IPS DF 4.7 (cell line): ENCODE measurements at regions not wholly inside any gene's neighbourhood (a gene's known extent, or its start where the extent isn't known, plus 50 kb on each side); places are given as distances from the start of the nearest gene placed in this dataset.

ENCODE experiments used
- DNase-seq: peaks from one replicate; pipeline ENCODE4 v3.0.0-alpha.2; 2013; ENCODE audit warnings: low spot score; ENCODE audit errors: extremely low read depth

- no peak for DNase-seq
Measured at GRCh38 chr9:73014011-73014410, 61.2 kb upstream of the ALDH1A1 start.

- DNase-seq: no peak
Measured at GRCh38 chr9:73011956-73012355, 59.1 kb upstream of the ALDH1A1 start.

- no peak for DNase-seq
Measured at GRCh38 chr9:73011181-73011750, 58.4 kb upstream of the ALDH1A1 start.

GRCh38 chr9:73009649-73010288, 56.9 kb upstream of the ALDH1A1 start:
- no peak for DNase-seq

- no peak for DNase-seq
Measured at GRCh38 chr9:73007966-73008672, 55.3 kb upstream of the ALDH1A1 start.

GRCh38 chr9:73006986-73007385, 54.1 kb upstream of the ALDH1A1 start:
- no peak for DNase-seq
